ENCODE measurements at regions not wholly inside any gene's neighbourhood (a gene's known extent, or its start where the extent isn't known, plus 50 kb on each side); places are given as distances from the start of the nearest gene placed in this dataset.

DNA sequence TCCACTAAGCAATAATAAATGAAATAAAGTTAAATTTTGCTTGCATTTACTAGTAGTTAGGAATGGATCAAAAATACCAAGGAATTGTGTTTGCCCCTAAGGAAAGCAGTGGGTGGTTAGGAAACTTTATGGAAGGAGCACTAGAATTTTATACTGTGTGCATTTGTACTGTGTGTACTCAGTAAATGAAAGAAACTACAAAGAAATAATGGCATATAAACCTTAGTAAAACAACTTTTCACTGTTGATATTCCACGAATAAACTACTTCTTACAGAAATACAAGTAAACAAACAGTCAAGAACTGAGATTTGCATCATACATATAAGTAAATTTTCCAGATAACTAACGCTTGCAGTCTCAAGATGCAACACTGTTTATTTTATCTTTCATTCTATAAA, 103.7 kb upstream of the PARP8 start:
- no peaks in the 10 kb centered on the region for H4K20me1 ChIP-seq (ENCODE audit: low read depth)
- Mint-ChIP-seq H3K4me3 (no peak overlapping the region), H3K4me1 (no peaks in the 10 kb centered on the region), H3K27me3 (ENCODE audit: insufficient read depth, low read depth) (no peaks in the 10 kb centered on the region), H3K27ac (no peak overlapping the region), H3K9me3 (no peaks in the 10 kb centered on the region), H3K36me3 (no peaks in the 10 kb centered on the region)
- H3K27me3 ChIP-seq: no peaks in the 10 kb centered on the region
- H3K79me2 ChIP-seq (ENCODE audit: low read depth): no peaks in the 10 kb centered on the region
- no peak for DNase-seq (ENCODE audit: low spot score)
- no peak overlapping the region for H2AFZ ChIP-seq (replicated peaks)
- H3K4me2 ChIP-seq: no peak overlapping the region
- no peak overlapping the region for H3K4me3 ChIP-seq
- no peak overlapping the region for H3K27ac ChIP-seq
- no peaks in the 10 kb centered on the region for H3K4me1 ChIP-seq
- H3K36me3 ChIP-seq: no peaks in the 10 kb centered on the region
- no peaks in the 10 kb centered on the region for H3K9me3 ChIP-seq (ENCODE audit: low read depth)
- TF ChIP-seq, protein P1, sequence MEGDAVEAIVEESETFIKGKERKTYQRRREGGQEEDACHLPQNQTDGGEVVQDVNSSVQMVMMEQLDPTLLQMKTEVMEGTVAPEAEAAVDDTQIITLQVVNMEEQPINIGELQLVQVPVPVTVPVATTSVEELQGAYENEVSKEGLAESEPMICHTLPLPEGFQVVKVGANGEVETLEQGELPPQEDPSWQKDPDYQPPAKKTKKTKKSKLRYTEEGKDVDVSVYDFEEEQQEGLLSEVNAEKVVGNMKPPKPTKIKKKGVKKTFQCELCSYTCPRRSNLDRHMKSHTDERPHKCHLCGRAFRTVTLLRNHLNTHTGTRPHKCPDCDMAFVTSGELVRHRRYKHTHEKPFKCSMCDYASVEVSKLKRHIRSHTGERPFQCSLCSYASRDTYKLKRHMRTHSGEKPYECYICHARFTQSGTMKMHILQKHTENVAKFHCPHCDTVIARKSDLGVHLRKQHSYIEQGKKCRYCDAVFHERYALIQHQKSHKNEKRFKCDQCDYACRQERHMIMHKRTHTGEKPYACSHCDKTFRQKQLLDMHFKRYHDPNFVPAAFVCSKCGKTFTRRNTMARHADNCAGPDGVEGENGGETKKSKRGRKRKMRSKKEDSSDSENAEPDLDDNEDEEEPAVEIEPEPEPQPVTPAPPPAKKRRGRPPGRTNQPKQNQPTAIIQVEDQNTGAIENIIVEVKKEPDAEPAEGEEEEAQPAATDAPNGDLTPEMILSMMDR (IDR thresholded peaks at IDR 0.05): no peak
- TF ChIP-seq EZH2phosphoT487 (IDR thresholded peaks at IDR 0.05) (no peak), EZH2 (IDR thresholded peaks at IDR 0.05) (no peak)
- H3F3A ChIP-seq (ENCODE audit: low read depth): no peaks in the 10 kb centered on the region
- no peak overlapping the region for H3K9ac ChIP-seq

DNA sequence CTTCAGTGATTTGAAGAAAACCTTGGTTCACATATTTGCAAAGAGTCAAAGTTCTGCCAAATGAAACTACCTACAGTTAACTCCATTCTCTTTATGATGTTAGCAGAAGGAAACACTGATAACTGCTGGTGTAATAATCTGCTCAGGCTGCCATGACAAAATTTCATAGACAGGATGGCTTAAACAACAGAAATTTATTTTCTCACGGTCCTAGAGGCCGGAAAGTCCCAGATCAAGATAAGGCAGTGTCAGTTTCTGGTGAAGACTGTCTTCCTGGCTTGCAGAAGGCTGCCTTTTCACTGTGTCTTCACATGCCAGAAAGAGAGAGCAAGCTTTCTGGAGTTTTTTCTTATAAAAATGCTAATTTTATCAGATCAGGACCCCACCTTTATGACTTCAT, 102.4 kb upstream of the PARP8 start:
- H4K20me1 ChIP-seq (ENCODE audit: low read depth): no peaks in the 10 kb centered on the region
- no peak overlapping the region for H3K4me2 ChIP-seq
- no peak overlapping the region for H3K4me3 Mint-ChIP-seq
- no peaks in the 10 kb centered on the region for H3K4me1 ChIP-seq
- no peak for DNase-seq (ENCODE audit: low spot score)
- no peak overlapping the region for H3K9ac ChIP-seq
- H3K4me1 Mint-ChIP-seq: no peaks in the 10 kb centered on the region
- no peaks in the 10 kb centered on the region for H3K27me3 ChIP-seq
- no peak overlapping the region for H3K27ac ChIP-seq
- no peaks in the 10 kb centered on the region for H3K79me2 ChIP-seq (ENCODE audit: low read depth)
- no peaks in the 10 kb centered on the region for H3K9me3 Mint-ChIP-seq
- no peaks in the 10 kb centered on the region for H3K27me3 Mint-ChIP-seq (ENCODE audit: insufficient read depth, low read depth)
- H2AFZ ChIP-seq (replicated peaks): no peak overlapping the region
- no peaks in the 10 kb centered on the region for H3F3A ChIP-seq (ENCODE audit: low read depth)
- no peak overlapping the region for H3K4me3 ChIP-seq
- H3K36me3 ChIP-seq: no peaks in the 10 kb centered on the region
- TF ChIP-seq, protein P1 (IDR thresholded peaks at IDR 0.05): no peak
- no peak for TF ChIP-seq EZH2phosphoT487 (IDR thresholded peaks at IDR 0.05)
- TF ChIP-seq EZH2 (IDR thresholded peaks at IDR 0.05): no peak
- no peak overlapping the region for H3K27ac Mint-ChIP-seq
- H3K36me3 Mint-ChIP-seq: no peaks in the 10 kb centered on the region
- peaks cover 3% of the 10 kb centered on the region for H3K9me3 ChIP-seq (ENCODE audit: low read depth)

DNA sequence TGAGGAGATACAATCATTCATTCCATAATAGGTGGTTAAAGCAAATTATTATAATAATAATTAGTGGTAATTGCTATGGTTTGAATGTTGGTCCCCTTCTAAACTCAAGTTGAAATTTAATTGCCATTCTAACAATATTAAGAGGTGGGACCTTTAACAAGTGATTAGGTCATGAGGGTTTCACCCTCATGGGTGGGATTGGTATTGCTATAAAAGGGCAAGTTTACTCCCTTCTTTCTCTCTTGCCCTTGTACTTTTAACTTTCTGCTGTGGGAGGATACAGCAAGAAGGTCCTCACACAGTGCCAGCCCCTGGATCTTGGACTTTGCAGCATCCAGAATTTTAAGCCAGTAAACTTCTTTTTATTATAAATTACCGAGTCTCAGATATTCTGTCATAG, 101.9 kb upstream of the PARP8 start:
- Mint-ChIP-seq H3K36me3 (no peaks in the 10 kb centered on the region), H3K27me3 (ENCODE audit: insufficient read depth, low read depth) (no peaks in the 10 kb centered on the region), H3K4me1 (no peaks in the 10 kb centered on the region), H3K4me3 (no peak overlapping the region), H3K27ac (no peak overlapping the region), H3K9me3 (no peaks in the 10 kb centered on the region)
- Histone ChIP-seq H3K36me3 (no peaks in the 10 kb centered on the region), H3K4me3 (no peak overlapping the region), H4K20me1 (ENCODE audit: low read depth) (no peaks in the 10 kb centered on the region), H3K27ac (no peak overlapping the region), H3K4me2 (no peak overlapping the region), H3K79me2 (ENCODE audit: low read depth) (no peaks in the 10 kb centered on the region), H3K27me3 (no peaks in the 10 kb centered on the region), H2AFZ (replicated peaks) (no peak overlapping the region), H3K9me3 (ENCODE audit: low read depth) (peaks cover 4% of the 10 kb centered on the region), H3K9ac (no peak overlapping the region), H3F3A (ENCODE audit: low read depth) (no peaks in the 10 kb centered on the region), H3K4me1 (no peaks in the 10 kb centered on the region)
- TF ChIP-seq EZH2phosphoT487 (IDR thresholded peaks at IDR 0.05): no peak
- TF ChIP-seq EZH2 (IDR thresholded peaks at IDR 0.05): no peak
- TF ChIP-seq, protein P1 (IDR thresholded peaks at IDR 0.05): no peak
- no peak for DNase-seq (ENCODE audit: low spot score)

DNA sequence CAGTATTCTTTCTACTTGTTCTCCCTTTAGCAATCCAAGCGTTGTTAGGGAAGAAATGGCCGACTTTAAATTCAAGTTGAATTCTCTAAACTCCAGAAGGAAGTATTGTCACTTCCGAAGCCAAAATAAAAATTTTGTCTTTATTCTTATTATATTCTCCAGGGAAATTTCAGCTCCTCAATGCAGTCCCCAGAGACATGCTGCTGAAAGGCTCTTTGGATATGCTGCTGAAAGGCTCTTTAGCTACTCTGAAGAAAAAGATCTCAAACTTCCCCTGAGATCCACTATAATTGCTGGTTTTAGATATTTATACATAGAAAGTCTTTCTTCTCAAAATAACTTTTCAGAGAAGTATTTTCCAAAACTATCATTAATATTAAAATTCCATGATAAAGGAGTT, 92.3 kb upstream of the PARP8 start:
- Histone ChIP-seq H3K9ac (no peak overlapping the region), H3K27ac (no peak overlapping the region), H2AFZ (replicated peaks) (no peak overlapping the region), H3K36me3 (no peaks in the 10 kb centered on the region), H4K20me1 (ENCODE audit: low read depth) (no peaks in the 10 kb centered on the region), H3F3A (ENCODE audit: low read depth) (no peaks in the 10 kb centered on the region), H3K79me2 (ENCODE audit: low read depth) (no peaks in the 10 kb centered on the region), H3K4me3 (no peak overlapping the region), H3K9me3 (ENCODE audit: low read depth) (peaks cover 1% of the 10 kb centered on the region), H3K4me1 (no peaks in the 10 kb centered on the region), H3K27me3 (no peaks in the 10 kb centered on the region), H3K4me2 (no peak overlapping the region)
- TF ChIP-seq EZH2 (IDR thresholded peaks at IDR 0.05) (no peak), EZH2phosphoT487 (IDR thresholded peaks at IDR 0.05) (no peak)
- TF ChIP-seq, protein P1 (IDR thresholded peaks at IDR 0.05): no peak
- no peak for DNase-seq (ENCODE audit: low spot score)
- Mint-ChIP-seq H3K4me3 (no peak overlapping the region), H3K36me3 (no peaks in the 10 kb centered on the region), H3K9me3 (no peaks in the 10 kb centered on the region), H3K27ac (no peak overlapping the region), H3K27me3 (ENCODE audit: insufficient read depth, low read depth) (no peaks in the 10 kb centered on the region), H3K4me1 (peaks cover 11% of the 10 kb centered on the region)
